H1 (cell line): ENCODE measurements at regions not wholly inside any gene's neighbourhood (a gene's known extent, or its start where the extent isn't known, plus 50 kb on each side); places are given as distances from the start of the nearest gene placed in this dataset.

Experiments
- CTCF ChIA-PET: fragments of 300-600 bp; sonication (Branson Sonifier 250); formaldehyde crosslinking; loops from one replicate; lab custom pipeline; 2021; ENCODE audit not compliant: partially characterized antibody; lab: Charles Lee
- POLR2A ChIA-PET: fragments of 300-600 bp; sonication (Branson Sonifier 250); formaldehyde crosslinking; loops from one replicate; lab custom pipeline; 2021; ENCODE audit warnings: inconsistent platforms; ENCODE audit not compliant: partially characterized antibody; lab: Charles Lee
- DNase-seq, 2 experiments: peaks; one replicate each; pipeline versions ENCODE4 v3.0.0 to v3.0.0-alpha.2; 2010 to 2022; ENCODE audit warnings: low spot score in 2 of 2, low read depth in 1 of 2, mixed read lengths in 1 of 2
- FAIRE-seq: peaks from 2 replicates; lab custom pipeline; 2011; peaks lifted over from hg19 to GRCh38; lab: Jason Lieb, UNC
- H2AFZ ChIP-seq: 2 replicates; pipeline ENCODE4 v1.8.1; 2012; ENCODE audit warnings: low read length, inconsistent platforms
- H2AK5ac ChIP-seq: 2 replicates; pipeline ENCODE4 v1.6.1; 2013; ENCODE audit warnings: low read depth, low read length
- H2BK120ac ChIP-seq: replicated peaks from 2 replicates; pipeline ENCODE3; 2013; ENCODE audit warnings: low read depth, low read length, inconsistent platforms
- H2BK12ac ChIP-seq: 2 replicates; pipeline ENCODE4 v1.6.1; 2013; ENCODE audit warnings: low read depth, low read length
- H2BK15ac ChIP-seq: 2 replicates; pipeline ENCODE4 v1.6.1; 2013; ENCODE audit warnings: low read length
- H2BK20ac ChIP-seq: 2 replicates; pipeline ENCODE4 v1.6.1; 2013; ENCODE audit warnings: low read length
- H2BK5ac ChIP-seq: 2 replicates; pipeline ENCODE4 v1.6.1; 2013; ENCODE audit warnings: low read depth, low read length
- H3K14ac ChIP-seq: 2 replicates; pipeline ENCODE4 v1.6.1; 2013; ENCODE audit warnings: inconsistent platforms; ENCODE audit not compliant: insufficient read length
- H3K18ac ChIP-seq: 2 replicates; pipeline ENCODE4 v1.6.1; 2013; ENCODE audit warnings: low read length; ENCODE audit errors: extremely low read depth
- H3K23ac ChIP-seq: 2 replicates; pipeline ENCODE4 v1.6.1; 2013; ENCODE audit warnings: inconsistent platforms; ENCODE audit not compliant: insufficient read length
- H3K23me2 ChIP-seq: 2 replicates; pipeline ENCODE4 v1.6.1; 2013; ENCODE audit warnings: low read depth, low read length
- H3K27ac ChIP-seq: 2 replicates; pipeline ENCODE4 v1.6.1; 2011; ENCODE audit warnings: low read depth, low read length, inconsistent platforms
- H3K27me3 ChIP-seq, 4 experiments: replicated peaks in 1 of 4; 1 replicate in 1 of 4; 2 replicates in 3 of 4; pipeline versions ENCODE4 v1.6.1 to v1.8.1; 2011 to 2013; ENCODE audit warnings: low read length in 3 of 4, mild to moderate bottlenecking in 3 of 4, inconsistent platforms in 2 of 4, mixed read lengths in 2 of 4, moderate library complexity in 1 of 4; ENCODE audit not compliant: control insufficient read depth in 3 of 4, insufficient read depth in 3 of 4; ENCODE audit errors: extremely low read depth in 1 of 4
- H3K36me3 ChIP-seq, 4 experiments: 2 replicates each; pipeline versions ENCODE4 v1.6.1 to v1.8.1; 2011 to 2013; ENCODE audit warnings: mild to moderate bottlenecking in 4 of 4, low read length in 3 of 4, moderate library complexity in 2 of 4, control low read depth in 1 of 4, inconsistent platforms in 1 of 4; ENCODE audit not compliant: insufficient read depth in 4 of 4, control insufficient read depth in 2 of 4
- H3K4ac ChIP-seq: replicated peaks from 2 replicates; pipeline ENCODE3; 2013; ENCODE audit warnings: low read length, low read depth, mixed read lengths, inconsistent platforms; ENCODE audit not compliant: insufficient read length
- H3K4me1 ChIP-seq, 4 experiments: replicated peaks in 1 of 4; 1 replicate in 1 of 4; 2 replicates in 3 of 4; pipeline versions ENCODE4 v1.6.1 to v1.8.1; 2011 to 2013; ENCODE audit warnings: low read length in 3 of 4, inconsistent platforms in 2 of 4, mixed read lengths in 1 of 4; ENCODE audit not compliant: insufficient read depth in 4 of 4, control insufficient read depth in 3 of 4
- H3K4me2 ChIP-seq, 2 experiments: 2 replicates each; pipeline versions ENCODE4 v1.6.1 to v1.8.1; 2011 to 2013; ENCODE audit warnings: low read depth in 2 of 2, low read length in 2 of 2, control low read depth in 1 of 2, inconsistent platforms in 1 of 2, mild to moderate bottlenecking in 1 of 2; ENCODE audit not compliant: insufficient read depth in 1 of 2
- H3K4me3 ChIP-seq, 4 experiments: fragments of 200-600, 300-600 bp in 1 of 4; sonication (generic), shearing (Covaris generic), sonication (Bioruptor Twin) in 1 of 4; 2 replicates each; pipeline versions ENCODE4 v1.5.1 to v1.8.1; 2011 to 2016; ENCODE audit warnings: low read length in 4 of 4, low read depth in 3 of 4, control low read depth in 2 of 4, inconsistent platforms in 2 of 4, mild to moderate bottlenecking in 2 of 4, mixed read lengths in 1 of 4, moderate library complexity in 1 of 4; ENCODE audit not compliant: insufficient read depth in 2 of 4; ENCODE audit errors: extremely low read depth in 1 of 4
- H3K56ac ChIP-seq: replicated peaks from 2 replicates; pipeline ENCODE3; 2013; ENCODE audit warnings: low read depth, mild to moderate bottlenecking, mixed read lengths, low read length, inconsistent platforms; ENCODE audit not compliant: insufficient read length
- H3K79me1 ChIP-seq: 2 replicates; pipeline ENCODE4 v1.6.1; 2013; ENCODE audit warnings: low read depth, low read length, control low read depth
- H3K79me2 ChIP-seq, 2 experiments: 2 replicates each; pipeline versions ENCODE4 v1.6.1 to v1.8.1; 2012 to 2013; ENCODE audit warnings: low read length in 2 of 2, mild to moderate bottlenecking in 2 of 2, inconsistent platforms in 1 of 2; ENCODE audit not compliant: insufficient read depth in 2 of 2, control insufficient read depth in 1 of 2
- H3K9ac ChIP-seq, 4 experiments: replicated peaks in 1 of 4; 1 replicate in 1 of 4; 2 replicates in 3 of 4; pipeline versions ENCODE4 v1.6.1 to v1.8.1; 2011 to 2013; ENCODE audit warnings: low read depth in 3 of 4, low read length in 3 of 4, control low read depth in 2 of 4, mild to moderate bottlenecking in 2 of 4, moderate library complexity in 2 of 4, inconsistent platforms in 1 of 4; ENCODE audit errors: extremely low read depth in 1 of 4
- H3K9me3 ChIP-seq, 2 experiments: 2 replicates each; pipeline versions ENCODE4 v1.6.1 to v1.8.1; 2012 to 2013; ENCODE audit warnings: mild to moderate bottlenecking in 2 of 2, moderate library complexity in 2 of 2, control low read depth in 1 of 2, inconsistent platforms in 1 of 2, low read depth in 1 of 2, low read length in 1 of 2, mixed read lengths in 1 of 2; ENCODE audit not compliant: insufficient read depth in 2 of 2
- H4K20me1 ChIP-seq, 2 experiments: replicated peaks in 1 of 2; 2 replicates each; pipeline versions ENCODE3 to v1.8.1; 2011 to 2013; ENCODE audit warnings: inconsistent platforms in 2 of 2, low read length in 2 of 2, mild to moderate bottlenecking in 1 of 2; ENCODE audit not compliant: insufficient read depth in 2 of 2, control insufficient read depth in 1 of 2
- H4K5ac ChIP-seq: 2 replicates; pipeline ENCODE4 v1.6.1; 2013; ENCODE audit warnings: low read length, low read depth, mixed read lengths, inconsistent platforms; ENCODE audit not compliant: insufficient read length
- H4K8ac ChIP-seq: 2 replicates; pipeline ENCODE4 v1.8.0; 2013; ENCODE audit warnings: mild to moderate bottlenecking, moderate library complexity, low read length, inconsistent platforms; ENCODE audit not compliant: insufficient read depth; ENCODE audit errors: extremely low read depth
- H4K91ac ChIP-seq: replicated peaks from 2 replicates; pipeline ENCODE3; 2013; ENCODE audit warnings: low read length, mixed read lengths, inconsistent platforms; ENCODE audit not compliant: insufficient read length
- ATF2 ChIP-seq: IDR thresholded peaks from 2 replicates; pipeline ENCODE4 v1.6.1; 2012; ENCODE audit warnings: low read length, inconsistent platforms
- BRCA1 ChIP-seq: IDR thresholded peaks from 2 replicates; pipeline ENCODE4 v1.6.1; 2012; ENCODE audit warnings: low read depth, low read length, improper control_type of control experiment
- CREB1 ChIP-seq: IDR thresholded peaks from 2 replicates; pipeline ENCODE4 v1.6.1; 2012; ENCODE audit warnings: inconsistent platforms
- KDM5A ChIP-seq: fragments of 200-600 bp; IDR thresholded peaks from 2 replicates; pipeline ENCODE4 v1.7.1; 2012; ENCODE audit warnings: mild to moderate bottlenecking, low read length, inconsistent platforms, mixed read lengths
- MAX ChIP-seq: IDR thresholded peaks from 2 replicates; pipeline ENCODE4 v1.6.1; 2012; ENCODE audit warnings: inconsistent platforms
- POU5F1 ChIP-seq: IDR thresholded peaks from 2 replicates; pipeline ENCODE4 v1.6.1; 2011; ENCODE audit warnings: low read depth, mild to moderate bottlenecking, low read length, moderate library complexity
- RXRA ChIP-seq: IDR thresholded peaks from 2 replicates; pipeline ENCODE4 v1.6.1; 2011; ENCODE audit warnings: low read depth, mild to moderate bottlenecking, low read length, moderate library complexity; ENCODE audit not compliant: insufficient read depth
- SAP30 ChIP-seq: fragments of 300-600 bp; sonication (generic); IDR thresholded peaks from 2 replicates; pipeline ENCODE4 v1.7.1; 2012; ENCODE audit warnings: low read length, moderate library complexity, mild to moderate bottlenecking, inconsistent platforms; ENCODE audit not compliant: insufficient read depth, insufficient replicate concordance
- SP2 ChIP-seq: IDR thresholded peaks from 2 replicates; pipeline ENCODE4 v1.6.1; 2012; ENCODE audit warnings: mild to moderate bottlenecking, low read length, inconsistent platforms
- TAF1 ChIP-seq: IDR thresholded peaks from 2 replicates; pipeline ENCODE4 v1.6.1; 2011; ENCODE audit warnings: mild to moderate bottlenecking, low read depth, low read length
- TCF12 ChIP-seq: IDR thresholded peaks from 2 replicates; pipeline ENCODE4 v1.6.1; 2011; ENCODE audit warnings: low read depth, mild to moderate bottlenecking, low read length
- WGBS, 2 experiments: shearing (Covaris generic) in 1 of 2; methylation state at CpG; one replicate each; pipeline versions ENCODE4 v1.1.6 to v1.1.7; 2013 to 2015; ENCODE audit warnings: low lambda C conversion rate in 2 of 2, mixed read lengths in 2 of 2, inconsistent platforms in 1 of 2, low coverage in 1 of 2, missing lambda C conversion rate in 1 of 2; ENCODE audit not compliant: insufficient replicate concordance in 2 of 2, insufficient coverage in 1 of 2, insufficient read length in 1 of 2; ENCODE audit errors: extremely low coverage in 1 of 2, missing lambda C conversion rate in 1 of 2; 5-methylcytosine and 5-hydroxymethylcytosine counted together

- peak overlapping the region; percentile 25 for H4K5ac ChIP-seq
- no peak overlapping the region for H3K14ac ChIP-seq
- H3K4me1 ChIP-seq: no peaks in the 10 kb centered on the region
- no peak overlapping the region for H3K27ac ChIP-seq
- 80% methylated on average over 15 of the region's 20 CpGs; no CpG with 5 or more reads in 1 of the 2 experiments for WGBS, 2 experiments
- no peak overlapping the region for H2BK20ac ChIP-seq
- H2BK120ac ChIP-seq: no peak overlapping the region
- no peaks in the 10 kb centered on the region for H3K27me3 ChIP-seq
- H4K20me1 ChIP-seq: peaks cover 0 to 3% of the 10 kb centered on the region in 2 experiments
- H3K9me3 ChIP-seq: 0 out of 4 replicates have a peak, but pooled peaks cover 0 to 2% of the 10 kb centered on the region in 2 experiments
- H2BK12ac ChIP-seq: no peak overlapping the region
- ChIA-PET POLR2A (no interaction called here), CTCF (interaction anchor here (0.6 to 1.5 kb wide), 7 partner anchors 14 to 311 kb away, joined by 3 to 4 read pairs (median 3); no protein-coding TSS in a partner anchor)
- H3K56ac ChIP-seq: no peak overlapping the region
- DNase-seq (peak in 1 of 2 experiments; percentile 56), FAIRE-seq (no peak)
- H3K4ac ChIP-seq: peak overlapping the region; percentile 69
- H3K4me2 ChIP-seq: no peak overlapping the region
- no peak overlapping the region for H3K23ac ChIP-seq
- H2AK5ac ChIP-seq: no peak overlapping the region
- no peaks in the 10 kb centered on the region for H3K79me1 ChIP-seq
- no peak overlapping the region for H3K4me3 ChIP-seq
- H3K23me2 ChIP-seq: peaks cover 5% of the 10 kb centered on the region; the same call in 1 of the 2 replicates
- 0 out of 2 replicates have a peak overlapping the region, but pooled peaks have one; percentile 56 for H2BK5ac ChIP-seq
- no peak overlapping the region for H2BK15ac ChIP-seq
- H4K91ac ChIP-seq: no peak overlapping the region
- no peaks in the 10 kb centered on the region for H3K36me3 ChIP-seq
- H4K8ac ChIP-seq: 0 out of 2 replicates have a peak overlapping the region, but pooled peaks have one; percentile 40
- H3K18ac ChIP-seq: no peak overlapping the region
- peaks cover 0 to 4% of the 10 kb centered on the region in 2 experiments; a peak in 1 of 4 replicates for H3K79me2 ChIP-seq
- H2AFZ ChIP-seq: peak overlapping the region; percentile 60
- H3K9ac ChIP-seq: no peak overlapping the region
- TF ChIP-seq BRCA1 (no peak), TAF1 (no peak), ATF2 (no peak), CREB1 (no peak), POU5F1 (no peak), RXRA (no peak), TCF12 (no peak), SP2 (no peak), MAX (0 out of 2 replicates have a peak, but pooled peaks have one; percentile 31), SAP30 (no peak), KDM5A (no peak)
Observed at GRCh38 chr6:6927521-6928361, 180.0 kb upstream of the RREB1 start.
